ENCODE measurements at regions not wholly inside any gene's neighbourhood (a gene's known extent, or its start where the extent isn't known, plus 50 kb on each side); places are given as distances from the start of the nearest gene placed in this dataset.

GRCh38 chr10:88090568-88091214 is 227.3 kb downstream of the PTEN start:
- TF ChIP-seq CTCF (optimal IDR thresholded peaks at IDR 0.05 in 1 of 3, IDR thresholded peaks at IDR 0.05 in 1 of 3, conservative IDR thresholded peaks at IDR 0.05 in 1 of 3; ENCODE audit: extremely low read depth in 1 of 3, insufficient read depth in 2 of 3, low read length in 3 of 3) (no peak), EZH2 (IDR thresholded peaks at IDR 0.05; ENCODE audit: low read length) (no peak)
